Body of pancreas (tissue), 4 donors: ENCODE measurements at regions not wholly inside any gene's neighbourhood (a gene's known extent, or its start where the extent isn't known, plus 50 kb on each side); places are given as distances from the start of the nearest gene placed in this dataset.
A peak's percentile ranks its signal among the peaks of the same experiment; 100 is the strongest.

Experiments used
- ATAC-seq: fragments of 150-250 bp; one replicate; pipeline ENCODE4 v1.9.1; 2016
- DNase-seq, 4 donors: peaks; one replicate each; pipeline ENCODE4 v3.0.0-alpha.2; 2019
- H3K27ac ChIP-seq, 4 donors: fragments of 200-600 bp; sonication (generic); 1 replicate in 3 of 4; 2 replicates in 1 of 4; pipeline versions ENCODE4 v1.5.1 to v1.6.1; 2016 to 2019; ENCODE audit warnings: mild to moderate bottlenecking in 1 of 4, mixed read lengths in 1 of 4, moderate library complexity in 1 of 4
- H3K27me3 ChIP-seq, 2 donors: fragments of 200-600 bp; sonication (generic); one replicate each; pipeline ENCODE4 v1.6.0; 2016; ENCODE audit warnings: mild to moderate bottlenecking in 1 of 2
- H3K36me3 ChIP-seq, 2 donors: fragments of 200-600 bp; sonication (generic); replicated peaks in 1 of 2; 2 replicates each; pipeline ENCODE4 v1.5.1; 2016; ENCODE audit warnings: low read depth in 2 of 2; ENCODE audit not compliant: insufficient read depth in 1 of 2
- H3K4me1 ChIP-seq: fragments of 200-600 bp; sonication (generic); one replicate; pipeline ENCODE4 v1.6.0; 2016
- H3K4me3 ChIP-seq, 2 donors: fragments of 200-600 bp; sonication (generic); 1 replicate in 1 of 2; 2 replicates in 1 of 2; pipeline ENCODE4 v1.5.1; 2016 to 2019
- H3K9me3 ChIP-seq, 3 donors: fragments of 200-600 bp; sonication (generic); 1 replicate in 2 of 3; 2 replicates in 1 of 3; pipeline ENCODE4 v1.5.1; 2016
- CTCF ChIP-seq, 7 experiments: fragments of 450-650 bp in 4 of 7; fragments of 200-600 bp in 3 of 7; sonication (generic) in 3 of 7; IDR thresholded peaks; one replicate each; pipeline ENCODE4 v1.5.1; 2016 to 2019; ENCODE audit warnings: antibody characterized with exemption in 7 of 7
- POLR2A ChIP-seq, 3 donors: fragments of 450-650 bp; IDR thresholded peaks; one replicate each; pipeline ENCODE4 v1.6.1; 2016; ENCODE audit warnings: antibody characterized with exemption in 3 of 3, mild to moderate bottlenecking in 2 of 3
- WGBS, 2 donors: methylation state at CpG; one replicate each; pipeline ENCODE4 v1.1.5; 2017; 5-methylcytosine and 5-hydroxymethylcytosine counted together
- intact Hi-C: fragments of 100-400 bp; cut with DNase I; formaldehyde crosslinking; loops from one replicate; pipeline ENCODE4 v1.15.1; 2023

- DNase-seq (peak in 1 of 4 donors; percentile 10), ATAC-seq (no peak)
- Histone ChIP-seq H3K36me3 (no peaks in the 10 kb centered on the region), H3K27me3 (no peaks in the 10 kb centered on the region), H3K27ac (no peak overlapping the region), H3K4me3 (no peak overlapping the region), H3K9me3 (no peaks in the 10 kb centered on the region), H3K4me1 (peaks cover 6% of the 10 kb centered on the region)
- intact Hi-C loops = no loop called here
- TF ChIP-seq CTCF (IDR thresholded peaks at IDR 0.05) (no peak), POLR2A (IDR thresholded peaks at IDR 0.05) (no peak)
- WGBS, 2 donors = 67 to 73% methylated on average over 18 to 22 of the region's 22 CpGs
Observed at GRCh38 chr20:60868316-60868891, 383.7 kb upstream of the CDH4 start.

GRCh38 chr20:60869087-60869486 is 383.0 kb upstream of the CDH4 start:
- Histone ChIP-seq H3K9me3 (no peaks in the 10 kb centered on the region), H3K27me3 (no peaks in the 10 kb centered on the region), H3K27ac (no peak overlapping the region), H3K4me1 (peaks cover 6% of the 10 kb centered on the region), H3K36me3 (no peaks in the 10 kb centered on the region), H3K4me3 (no peak overlapping the region)
- 65 to 75% methylated on average over 12 of the region's 12 CpGs for WGBS, 2 donors
- DNase-seq = no peak
- intact Hi-C loops = no loop called here
- TF ChIP-seq POLR2A (IDR thresholded peaks at IDR 0.05) (no peak), CTCF (IDR thresholded peaks at IDR 0.05) (no peak)
- ATAC-seq = no peak

- intact Hi-C loops = no loop called here
- TF ChIP-seq CTCF (IDR thresholded peaks at IDR 0.05) (no peak), POLR2A (IDR thresholded peaks at IDR 0.05) (no peak)
- no peak for ATAC-seq
- Histone ChIP-seq H3K4me1 (peaks cover 6% of the 10 kb centered on the region), H3K4me3 (no peak overlapping the region), H3K36me3 (no peaks in the 10 kb centered on the region), H3K9me3 (no peaks in the 10 kb centered on the region), H3K27me3 (no peaks in the 10 kb centered on the region), H3K27ac (no peak overlapping the region)
- DNase-seq = no peak
- 84 to 86% methylated on average over 9 of the region's 9 CpGs for WGBS, 2 donors
Observed at GRCh38 chr20:60869625-60870024, 382.4 kb upstream of the CDH4 start.

GRCh38 chr20:60870040-60870439 is 382.0 kb upstream of the CDH4 start:
- Histone ChIP-seq H3K27ac (no peak overlapping the region), H3K27me3 (no peaks in the 10 kb centered on the region), H3K4me3 (no peak overlapping the region), H3K36me3 (no peaks in the 10 kb centered on the region), H3K4me1 (peaks cover 6% of the 10 kb centered on the region), H3K9me3 (no peaks in the 10 kb centered on the region)
- WGBS, 2 donors = 90 to 97% methylated on average over 7 of the region's 7 CpGs
- no peak for DNase-seq
- no peak for ATAC-seq
- intact Hi-C loops = no loop called here
- TF ChIP-seq CTCF (IDR thresholded peaks at IDR 0.05) (no peak), POLR2A (IDR thresholded peaks at IDR 0.05) (no peak)

- Histone ChIP-seq H3K27ac (no peak overlapping the region), H3K4me3 (no peak overlapping the region), H3K36me3 (no peaks in the 10 kb centered on the region), H3K4me1 (peaks cover 6% of the 10 kb centered on the region), H3K27me3 (no peaks in the 10 kb centered on the region), H3K9me3 (no peaks in the 10 kb centered on the region)
- ATAC-seq (no peak), DNase-seq (peak in 1 of 4 donors; percentile 10)
- TF ChIP-seq POLR2A (IDR thresholded peaks at IDR 0.05) = no peak
- no peak for TF ChIP-seq CTCF (IDR thresholded peaks at IDR 0.05)
- WGBS, 2 donors = 22 to 29% methylated on average over 8 of the region's 8 CpGs
- intact Hi-C loops = no loop called here
Observed at GRCh38 chr20:60872224-60872623, 379.8 kb upstream of the CDH4 start.
